Fibroblast of the aortic adventitia (primary cell): ENCODE measurements at regions not wholly inside any gene's neighbourhood (a gene's known extent, or its start where the extent isn't known, plus 50 kb on each side); places are given as distances from the start of the nearest gene placed in this dataset.

Experiments
- DNase-seq: peaks from one replicate; pipeline ENCODE4 v3.0.0-alpha.2; 2010; ENCODE audit warnings: low read depth
- H3K4me3 ChIP-seq: 2 replicates; pipeline ENCODE4 v1.5.1; 2011; ENCODE audit warnings: low read depth, mild to moderate bottlenecking, control low read depth, low read length, moderate library complexity
- TF ChIP-seq, protein P1 (sequence below): IDR thresholded peaks from 2 replicates; pipeline ENCODE4 v1.5.1; 2011; ENCODE audit warnings: mild to moderate bottlenecking, low read length, control low read depth, inconsistent platforms; ENCODE audit not compliant: insufficient read depth

DNA sequence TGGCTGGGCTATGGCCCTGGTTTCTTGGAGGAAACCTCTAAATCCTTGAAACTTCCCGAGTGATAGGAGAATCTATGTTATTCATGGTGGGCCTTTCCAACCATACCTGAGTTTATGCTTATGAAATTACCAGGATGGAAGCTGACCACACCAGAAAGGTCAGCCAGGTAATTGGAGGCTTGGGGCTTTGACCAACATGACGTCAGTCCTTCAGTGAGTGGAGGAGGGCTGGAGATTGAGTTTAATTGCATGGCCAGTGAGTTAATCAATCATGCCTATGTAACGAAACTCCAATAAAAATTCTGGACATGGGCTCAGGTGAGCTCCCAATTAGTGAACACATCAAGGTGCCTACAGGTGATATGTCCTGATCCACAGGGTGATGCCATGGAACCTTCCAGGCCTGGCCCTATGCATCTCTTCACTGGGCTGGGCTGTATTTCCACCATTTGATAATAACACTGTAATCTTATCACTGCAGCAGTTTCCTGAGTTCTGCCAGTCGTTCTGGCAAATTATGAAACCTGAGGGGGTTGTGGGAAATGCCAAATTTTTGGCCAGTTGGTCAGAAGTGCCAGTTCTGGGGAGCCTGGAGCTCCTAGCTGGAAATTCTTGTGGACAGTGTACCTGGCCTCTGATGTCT is 106.5 kb downstream of the CDH26 start:
- TF ChIP-seq, protein P1, sequence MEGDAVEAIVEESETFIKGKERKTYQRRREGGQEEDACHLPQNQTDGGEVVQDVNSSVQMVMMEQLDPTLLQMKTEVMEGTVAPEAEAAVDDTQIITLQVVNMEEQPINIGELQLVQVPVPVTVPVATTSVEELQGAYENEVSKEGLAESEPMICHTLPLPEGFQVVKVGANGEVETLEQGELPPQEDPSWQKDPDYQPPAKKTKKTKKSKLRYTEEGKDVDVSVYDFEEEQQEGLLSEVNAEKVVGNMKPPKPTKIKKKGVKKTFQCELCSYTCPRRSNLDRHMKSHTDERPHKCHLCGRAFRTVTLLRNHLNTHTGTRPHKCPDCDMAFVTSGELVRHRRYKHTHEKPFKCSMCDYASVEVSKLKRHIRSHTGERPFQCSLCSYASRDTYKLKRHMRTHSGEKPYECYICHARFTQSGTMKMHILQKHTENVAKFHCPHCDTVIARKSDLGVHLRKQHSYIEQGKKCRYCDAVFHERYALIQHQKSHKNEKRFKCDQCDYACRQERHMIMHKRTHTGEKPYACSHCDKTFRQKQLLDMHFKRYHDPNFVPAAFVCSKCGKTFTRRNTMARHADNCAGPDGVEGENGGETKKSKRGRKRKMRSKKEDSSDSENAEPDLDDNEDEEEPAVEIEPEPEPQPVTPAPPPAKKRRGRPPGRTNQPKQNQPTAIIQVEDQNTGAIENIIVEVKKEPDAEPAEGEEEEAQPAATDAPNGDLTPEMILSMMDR = no peak
- no peak overlapping the region for H3K4me3 ChIP-seq
- DNase-seq = no peak

DNA sequence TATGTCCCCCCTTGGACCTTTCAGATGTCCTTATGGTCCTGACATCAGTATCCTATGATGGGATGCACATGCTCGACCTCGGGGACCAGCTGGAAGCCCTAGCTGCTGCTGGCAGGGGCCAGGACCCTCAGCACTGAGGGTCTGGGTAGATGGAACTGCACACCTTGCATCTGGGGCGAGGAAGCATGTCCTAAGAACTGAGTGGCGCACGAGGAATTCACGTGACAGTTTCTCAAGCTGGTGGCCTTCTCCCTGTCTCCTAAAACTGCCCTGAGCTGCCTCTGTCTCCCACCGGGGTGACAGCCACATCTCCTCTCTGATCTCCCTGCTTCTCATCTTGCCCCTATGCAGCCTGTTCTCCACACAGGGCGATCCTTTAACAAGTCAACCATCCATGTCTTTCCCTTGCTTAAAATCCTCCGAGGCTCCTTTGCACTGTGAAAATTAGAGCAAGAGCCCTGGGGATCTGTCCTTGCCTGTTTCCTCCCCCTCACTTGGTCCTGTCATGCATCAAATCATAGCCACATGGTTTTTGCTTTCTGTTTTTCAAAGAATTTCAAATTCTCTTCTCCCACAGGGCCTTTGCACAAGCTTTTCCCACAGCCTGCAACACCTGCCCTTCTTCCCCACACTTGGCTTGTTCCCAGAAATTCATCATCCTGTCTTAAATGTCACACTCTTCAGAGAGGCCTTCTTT is 107.7 kb downstream of the CDH26 start:
- no peak overlapping the region for H3K4me3 ChIP-seq
- TF ChIP-seq, protein P1 = no peak
- no peak for DNase-seq

- DNase-seq = no peak
- TF ChIP-seq, protein P1 = no peak
- H3K4me3 ChIP-seq = no peak overlapping the region
These were observed 108.2 kb downstream of the CDH26 start for GRCh38 chr20:60066438-60066823.

GRCh38 chr20:60068509-60068908 is 110.3 kb downstream of the CDH26 start:
- TF ChIP-seq, protein P1 = no peak
- DNase-seq = no peak

GRCh38 chr20:60069656-60070055 is 111.4 kb downstream of the CDH26 start:
- no peak for DNase-seq
- H3K4me3 ChIP-seq = no peak overlapping the region
- TF ChIP-seq, protein P1 = no peak

More at GRCh38 chr20:60068509-60068908, 110.3 kb downstream of the CDH26 start:
- H3K4me3 ChIP-seq = no peak overlapping the region

- TF ChIP-seq, protein P1 = no peak
- no peak for DNase-seq
- H3K4me3 ChIP-seq = no peak overlapping the region
These were observed 112.6 kb downstream of the CDH26 start for GRCh38 chr20:60070791-60071190.
